LNCAP (cell line): ENCODE measurements at regions not wholly inside any gene's neighbourhood (a gene's known extent, or its start where the extent isn't known, plus 50 kb on each side); places are given as distances from the start of the nearest gene placed in this dataset.

ENCODE experiments used
- CTCF ChIP-seq: fragments of 450-650 bp; IDR thresholded peaks from 2 replicates; pipeline ENCODE4 v1.5.1; 2017; ENCODE audit warnings: mild to moderate bottlenecking

DNA sequence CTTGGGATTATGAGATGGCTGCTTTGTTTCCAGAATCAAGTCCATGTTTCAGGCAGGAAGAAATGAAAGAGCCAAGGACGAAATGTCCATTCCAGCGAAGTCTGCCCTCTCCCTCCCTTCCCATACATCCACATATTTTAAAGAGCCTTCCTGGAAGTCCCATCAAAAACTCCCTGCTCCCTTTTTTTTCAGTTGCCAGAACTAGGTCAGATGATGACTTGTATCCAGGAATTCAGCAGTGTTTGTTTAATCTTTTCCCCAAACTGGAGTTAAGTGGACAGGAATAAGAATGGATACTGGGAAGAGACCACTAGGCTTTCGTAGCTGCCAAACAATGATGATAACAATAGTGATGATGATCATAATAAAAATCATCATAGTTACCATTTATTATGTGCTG lies 198.7 kb downstream of the MEIS1 start:
- TF ChIP-seq CTCF: no peak

DNA sequence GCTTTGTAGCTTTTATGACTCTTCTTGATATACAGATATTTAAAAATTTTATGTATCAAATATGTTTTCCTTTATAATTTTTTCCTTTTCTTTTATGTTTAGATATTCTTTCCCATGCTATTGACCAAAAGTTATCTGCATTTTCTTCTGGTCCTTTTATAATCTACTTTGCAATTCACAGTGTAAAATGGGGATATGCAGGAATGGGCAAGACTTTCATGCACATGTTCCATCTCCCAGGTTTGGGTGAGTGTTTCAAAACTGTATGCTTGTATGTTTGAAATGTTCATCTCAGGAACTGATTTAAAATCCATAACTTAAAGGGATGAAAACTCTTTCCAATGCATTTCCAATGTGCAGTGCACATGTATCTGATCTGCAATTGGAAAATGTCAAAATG lies 199.9 kb downstream of the MEIS1 start:
- TF ChIP-seq CTCF: no peak

DNA sequence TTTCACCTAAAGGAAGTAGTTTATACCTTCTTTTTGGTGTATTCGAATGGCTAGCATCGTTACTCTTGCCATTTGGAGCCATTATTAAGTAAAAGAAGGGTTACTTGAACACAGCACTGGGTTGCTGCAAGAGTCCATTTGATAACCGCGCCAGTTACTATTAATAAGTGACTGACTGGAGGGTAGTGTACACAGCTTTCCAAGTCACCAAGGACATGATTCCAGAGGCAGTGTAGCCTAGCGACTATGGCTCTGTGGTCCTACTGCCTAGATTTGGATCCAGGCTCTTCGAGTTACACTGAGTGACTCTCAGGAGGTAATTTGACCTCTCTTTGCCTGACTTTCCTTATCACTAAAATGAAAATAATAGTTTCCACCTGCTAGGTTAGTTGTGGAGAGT lies 206.8 kb downstream of the MEIS1 start:
- no peak for TF ChIP-seq CTCF

DNA sequence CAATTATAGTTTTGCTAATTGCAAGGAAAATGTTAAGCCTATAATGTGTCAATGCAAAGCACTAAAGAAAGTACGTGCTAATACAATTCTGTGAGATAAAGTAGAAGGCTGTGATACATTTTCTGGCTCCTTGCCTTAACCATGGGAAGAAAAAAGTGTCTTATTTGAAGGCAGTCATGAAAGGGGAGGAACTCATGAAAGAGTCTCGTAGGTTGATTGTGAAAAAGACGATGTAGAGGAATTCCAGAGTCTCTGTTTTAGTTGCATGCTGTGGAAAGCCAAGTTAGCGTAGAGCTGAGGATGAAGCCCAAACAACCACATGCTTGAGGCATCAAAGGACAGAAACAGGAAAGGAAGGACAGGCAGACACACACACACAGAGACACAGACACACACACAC lies 214.1 kb downstream of the MEIS1 start:
- no peak for TF ChIP-seq CTCF

- no peak for TF ChIP-seq CTCF
These were observed 216.4 kb downstream of the MEIS1 start for GRCh38 chr2:66651295-66651694.

GRCh38 chr2:66660804-66661203 lies 225.9 kb downstream of the MEIS1 start:
- no peak for TF ChIP-seq CTCF

DNA sequence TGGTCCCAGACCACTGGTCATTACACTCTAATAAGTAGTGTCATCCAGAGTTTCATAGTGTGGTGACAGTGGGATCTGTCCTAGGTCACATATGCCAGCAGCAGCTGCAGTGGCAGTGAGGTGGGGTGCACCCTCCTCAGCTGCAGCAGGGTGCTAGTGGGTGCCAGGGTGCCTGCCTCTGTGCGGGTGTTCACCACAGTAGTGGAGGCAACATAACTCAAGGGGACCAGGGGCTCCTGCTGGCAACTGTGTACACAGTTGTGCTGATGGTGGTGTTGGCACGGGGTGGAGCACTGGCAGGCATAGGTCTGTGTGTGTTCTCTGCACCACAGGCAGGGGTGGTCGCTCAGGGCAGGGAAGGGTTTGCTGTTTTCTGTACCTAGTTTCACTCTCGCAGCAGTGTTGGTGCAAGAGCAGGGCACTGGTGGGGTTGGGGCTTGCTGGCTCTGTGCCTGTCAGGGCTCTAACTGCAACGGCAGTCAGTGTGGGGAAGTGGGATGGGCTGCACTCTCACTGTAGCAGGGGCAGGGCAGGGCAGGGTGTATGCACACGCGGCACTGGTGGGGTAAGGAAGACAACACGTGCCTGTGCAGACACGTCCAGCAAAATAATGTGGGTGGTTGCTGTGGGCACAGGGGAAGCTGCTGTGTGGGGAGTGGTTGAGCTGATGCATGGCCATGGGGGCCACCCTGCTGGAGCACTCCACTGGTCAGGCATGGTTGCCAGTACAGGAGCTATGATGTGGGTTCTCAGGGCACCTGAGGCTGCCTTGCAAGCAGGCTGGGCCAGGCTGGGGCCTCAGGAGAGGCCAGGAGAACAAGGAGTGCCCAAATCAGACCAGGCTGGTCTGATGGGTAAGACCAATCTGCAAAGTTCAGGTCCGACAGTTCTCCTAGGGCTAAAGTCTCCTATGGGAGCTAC lies 226.6 kb downstream of the MEIS1 start:
- no peak for TF ChIP-seq CTCF
